MCF 10A (cell line): ENCODE measurements at regions not wholly inside any gene's neighbourhood (a gene's known extent, or its start where the extent isn't known, plus 50 kb on each side); places are given as distances from the start of the nearest gene placed in this dataset.

Experiments used
- BruUV-seq: library from RNA; stranded (reverse); fragments of 400-500 nt; replicated peaks from 2 replicates; lab custom pipeline; 2021; lab: Mats Ljungman, UMichigan
- CTCF ChIA-PET: fragments of 300-600 bp; sonication (Branson Sonifier 250); formaldehyde crosslinking; extraction: SDS; loops from one replicate; lab custom pipeline; 2021; ENCODE audit warnings: antibody characterized with exemption, inconsistent platforms; lab: Yijun Ruan, JAX
- POLR2A ChIA-PET: fragments of 300-600, 350-650 bp; sonication (Branson Sonifier 250); formaldehyde crosslinking; extraction: SDS; loops from one replicate; lab custom pipeline; 2020; ENCODE audit warnings: antibody characterized with exemption, inconsistent platforms; lab: Yijun Ruan, JAX
- DNase-seq: peaks from one replicate; pipeline ENCODE4 v3.0.0-alpha.2; 2018; ENCODE audit not compliant: unreplicated experiment
- H3K27ac Mint-ChIP-seq: one replicate; pipeline ENCODE4 v1.8.0; 2022; ENCODE audit warnings: mild to moderate bottlenecking, low read depth, mixed read lengths; ENCODE audit not compliant: unreplicated experiment
- H3K27me3 Mint-ChIP-seq: one replicate; pipeline ENCODE4 v1.8.0; 2022; ENCODE audit warnings: mixed read lengths; ENCODE audit not compliant: insufficient read depth, unreplicated experiment
- H3K36me3 Mint-ChIP-seq: one replicate; pipeline ENCODE4 v1.8.0; 2022; ENCODE audit warnings: mild to moderate bottlenecking, moderate library complexity, mixed read lengths; ENCODE audit not compliant: insufficient read depth, unreplicated experiment
- H3K4me1 Mint-ChIP-seq: one replicate; pipeline ENCODE4 v1.8.0; 2022; ENCODE audit warnings: mixed read lengths; ENCODE audit not compliant: insufficient read depth, unreplicated experiment
- H3K4me3 Mint-ChIP-seq: one replicate; pipeline ENCODE4 v1.8.0; 2022; ENCODE audit warnings: mild to moderate bottlenecking, moderate library complexity, mixed read lengths; ENCODE audit not compliant: unreplicated experiment
- H3K9me3 Mint-ChIP-seq: one replicate; pipeline ENCODE4 v1.8.0; 2022; ENCODE audit warnings: mixed read lengths; ENCODE audit not compliant: unreplicated experiment
- intact Hi-C: fragments of 100-400 bp; cut with micrococcal nuclease; formaldehyde crosslinking; loops from 2 replicates; pipeline ENCODE4 v1.14.1; 2022
- TF ChIP-seq, protein P1 (sequence below): fragments of 200-600 bp; IDR thresholded peaks from one replicate; pipeline ENCODE4 v1.8.0; 2022; ENCODE audit warnings: antibody characterized with exemption, mild to moderate bottlenecking; ENCODE audit not compliant: unreplicated experiment

GRCh38 chr11:38972220-38972619 is 2374.2 kb upstream of the RAG2 start:
- H3K36me3 Mint-ChIP-seq = no peaks in the 10 kb centered on the region
- CTCF ChIA-PET = interaction anchor here (0.6 kb wide), 1 partner anchor 1768 kb away, joined by 3 read pairs; no protein-coding TSS in a partner anchor
- H3K4me3 Mint-ChIP-seq = no peak overlapping the region
- DNase-seq = no peak
- H3K27me3 Mint-ChIP-seq = no peaks in the 10 kb centered on the region
- intact Hi-C loops = no loop called here
- peaks cover 16% of the 10 kb centered on the region for H3K4me1 Mint-ChIP-seq
- no TSS peak for BruUV-seq
- H3K27ac Mint-ChIP-seq = peak overlapping the region; percentile 6
- POLR2A ChIA-PET = interaction anchor here (0.5 to 1.6 kb wide), 3 partner anchors 9 to 402 kb away, joined by 3 to 4 read pairs (median 4); no protein-coding TSS in a partner anchor
- TF ChIP-seq, protein P1, sequence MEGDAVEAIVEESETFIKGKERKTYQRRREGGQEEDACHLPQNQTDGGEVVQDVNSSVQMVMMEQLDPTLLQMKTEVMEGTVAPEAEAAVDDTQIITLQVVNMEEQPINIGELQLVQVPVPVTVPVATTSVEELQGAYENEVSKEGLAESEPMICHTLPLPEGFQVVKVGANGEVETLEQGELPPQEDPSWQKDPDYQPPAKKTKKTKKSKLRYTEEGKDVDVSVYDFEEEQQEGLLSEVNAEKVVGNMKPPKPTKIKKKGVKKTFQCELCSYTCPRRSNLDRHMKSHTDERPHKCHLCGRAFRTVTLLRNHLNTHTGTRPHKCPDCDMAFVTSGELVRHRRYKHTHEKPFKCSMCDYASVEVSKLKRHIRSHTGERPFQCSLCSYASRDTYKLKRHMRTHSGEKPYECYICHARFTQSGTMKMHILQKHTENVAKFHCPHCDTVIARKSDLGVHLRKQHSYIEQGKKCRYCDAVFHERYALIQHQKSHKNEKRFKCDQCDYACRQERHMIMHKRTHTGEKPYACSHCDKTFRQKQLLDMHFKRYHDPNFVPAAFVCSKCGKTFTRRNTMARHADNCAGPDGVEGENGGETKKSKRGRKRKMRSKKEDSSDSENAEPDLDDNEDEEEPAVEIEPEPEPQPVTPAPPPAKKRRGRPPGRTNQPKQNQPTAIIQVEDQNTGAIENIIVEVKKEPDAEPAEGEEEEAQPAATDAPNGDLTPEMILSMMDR = no peak
- H3K9me3 Mint-ChIP-seq = no peaks in the 10 kb centered on the region

- intact Hi-C loops = no loop called here
Observed at GRCh38 chr11:38971141-38971540, 2373.1 kb upstream of the RAG2 start.

GRCh38 chr11:38968951-38969350 is 2370.9 kb upstream of the RAG2 start:
- CTCF ChIA-PET = no interaction called here
- Mint-ChIP-seq H3K4me1 (peaks cover 16% of the 10 kb centered on the region), H3K27ac (no peak overlapping the region), H3K9me3 (no peaks in the 10 kb centered on the region), H3K36me3 (no peaks in the 10 kb centered on the region), H3K4me3 (no peak overlapping the region), H3K27me3 (no peaks in the 10 kb centered on the region)
- BruUV-seq = no TSS peak
- POLR2A ChIA-PET = interaction anchor here (0.6 kb wide), 1 partner anchor 248 kb away, joined by 3 read pairs; no protein-coding TSS in a partner anchor
- DNase-seq = no peak
- TF ChIP-seq, protein P1 = no peak
- intact Hi-C loops = no loop called here

More at GRCh38 chr11:38971141-38971540, 2373.1 kb upstream of the RAG2 start:
- TF ChIP-seq, protein P1 = no peak
- BruUV-seq = no TSS peak
- Mint-ChIP-seq H3K9me3 (no peaks in the 10 kb centered on the region), H3K27me3 (no peaks in the 10 kb centered on the region), H3K36me3 (no peaks in the 10 kb centered on the region), H3K4me3 (no peak overlapping the region), H3K4me1 (peaks cover 16% of the 10 kb centered on the region), H3K27ac (peak overlapping the region; percentile 12)
- ChIA-PET POLR2A (interaction anchor here (0.6 to 1.6 kb wide), 5 partner anchors 8 to 1096 kb away, joined by 3 to 5 read pairs (median 4); no protein-coding TSS in a partner anchor), CTCF (no interaction called here)
- DNase-seq = peak; percentile 90

DNA sequence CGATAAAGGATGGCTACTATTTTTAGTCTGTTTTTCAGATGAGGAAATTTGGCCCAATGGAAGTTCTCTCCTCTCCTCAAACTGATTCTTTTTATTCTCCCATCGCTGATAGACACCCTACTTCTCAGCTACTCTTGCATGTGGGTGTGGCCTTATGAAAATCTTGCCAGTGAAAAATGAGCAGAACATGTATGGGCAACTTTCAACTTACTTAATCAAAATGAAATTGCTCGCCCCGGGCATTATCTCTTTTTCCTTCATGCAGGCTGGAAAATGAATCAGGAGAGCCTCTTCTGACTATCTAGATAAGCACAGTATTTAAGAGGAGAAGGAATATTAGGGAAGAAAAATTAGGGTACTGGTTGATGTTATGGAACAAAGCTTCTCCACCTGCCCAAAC is 2354.7 kb upstream of the RAG2 start:
- TF ChIP-seq, protein P1 = no peak
- Mint-ChIP-seq H3K27me3 (no peaks in the 10 kb centered on the region), H3K36me3 (no peaks in the 10 kb centered on the region), H3K27ac (no peak overlapping the region), H3K9me3 (no peaks in the 10 kb centered on the region), H3K4me3 (no peak overlapping the region), H3K4me1 (peaks cover 8% of the 10 kb centered on the region)
- DNase-seq = peak; percentile 59
- POLR2A ChIA-PET = interaction anchor here (0.6 to 1.7 kb wide), 6 partner anchors 18 to 217 kb away, joined by 3 to 5 read pairs (median 3); no protein-coding TSS in a partner anchor
- no TSS peak for BruUV-seq
- intact Hi-C loops = no loop called here
- CTCF ChIA-PET = interaction anchor here (1.1 to 1.3 kb wide), 2 partner anchors 12 to 413 kb away, joined by 3 to 5 read pairs; no protein-coding TSS in a partner anchor
